HEK293T (cell line): ENCODE measurements at regions not wholly inside any gene's neighbourhood (a gene's known extent, or its start where the extent isn't known, plus 50 kb on each side); places are given as distances from the start of the nearest gene placed in this dataset.

ENCODE experiments used
- CTCF ChIA-PET: fragments of 350-600 bp; formaldehyde crosslinking; extraction: SDS; loops from one replicate; lab custom pipeline; 2021; ENCODE audit warnings: antibody characterized with exemption, inconsistent platforms; lab: Yijun Ruan, JAX
- POLR2A ChIA-PET: fragments of 350-600 bp; formaldehyde crosslinking; extraction: SDS; loops from one replicate; lab custom pipeline; 2020; ENCODE audit warnings: antibody characterized with exemption, inconsistent platforms; lab: Yijun Ruan, JAX
- DNase-seq: peaks from one replicate; pipeline ENCODE4 v3.0.0; 2012; ENCODE audit warnings: mixed read lengths; ENCODE audit errors: extremely low spot score
- ARNT ChIP-seq: fragments of 450-650 bp; IDR thresholded peaks from 2 replicates; pipeline ENCODE4 v1.6.1; 2017; ENCODE audit warnings: mild to moderate bottlenecking
- BHLHE40 ChIP-seq: fragments of 450-650 bp; IDR thresholded peaks from 2 replicates; pipeline ENCODE4 v1.6.1; 2016; ENCODE audit warnings: mild to moderate bottlenecking, moderate library complexity, borderline replicate concordance
- CTBP1 ChIP-seq: fragments of 450-650 bp; IDR thresholded peaks from 2 replicates; pipeline ENCODE4 v1.6.1; 2016; ENCODE audit warnings: borderline replicate concordance
- ELF4 ChIP-seq: fragments of 450-650 bp; IDR thresholded peaks from 2 replicates; pipeline ENCODE4 v1.6.1; 2017; ENCODE audit warnings: antibody characterized with exemption
- FOXA1 ChIP-seq: fragments of 450-650 bp; IDR thresholded peaks from 2 replicates; pipeline ENCODE4 v1.6.1; 2016; ENCODE audit warnings: mild to moderate bottlenecking
- FOXK2 ChIP-seq: fragments of 450-650 bp; IDR thresholded peaks from 2 replicates; pipeline ENCODE4 v1.6.1; 2016; ENCODE audit warnings: mild to moderate bottlenecking
- FOXM1 ChIP-seq: fragments of 450-650 bp; IDR thresholded peaks from 2 replicates; pipeline ENCODE4 v1.6.1; 2017; ENCODE audit warnings: mild to moderate bottlenecking, borderline replicate concordance
- HDGF ChIP-seq: fragments of 450-650 bp; IDR thresholded peaks from 2 replicates; pipeline ENCODE4 v1.6.1; 2017; ENCODE audit warnings: antibody characterized with exemption, borderline replicate concordance
- L3MBTL2 ChIP-seq: fragments of 450-650 bp; conservative IDR thresholded peaks from 2 replicates; pipeline ENCODE4 v1.6.1; 2016; ENCODE audit warnings: mild to moderate bottlenecking
- LEF1 ChIP-seq: fragments of 450-650 bp; IDR thresholded peaks from 2 replicates; pipeline ENCODE4 v1.6.1; 2017; ENCODE audit warnings: mild to moderate bottlenecking, borderline replicate concordance
- NFRKB ChIP-seq: fragments of 450-650 bp; IDR thresholded peaks from 2 replicates; pipeline ENCODE4 v1.6.1; 2016; ENCODE audit warnings: mild to moderate bottlenecking, moderate library complexity
- PKNOX1 ChIP-seq: fragments of 450-650 bp; IDR thresholded peaks from 2 replicates; pipeline ENCODE4 v1.6.1; 2016
- SP1 ChIP-seq: fragments of 450-650 bp; IDR thresholded peaks from 2 replicates; pipeline ENCODE4 v1.6.1; 2017
- SUZ12 ChIP-seq: fragments of 450-650 bp; IDR thresholded peaks from 2 replicates; pipeline ENCODE4 v1.6.1; 2016; ENCODE audit warnings: mild to moderate bottlenecking
- TARDBP ChIP-seq: fragments of 450-650 bp; IDR thresholded peaks from 2 replicates; pipeline ENCODE4 v1.6.1; 2016
- ZNF384 ChIP-seq: fragments of 450-650 bp; IDR thresholded peaks from 2 replicates; pipeline ENCODE4 v1.6.1; 2016

GRCh38 chr18:43855376-43855775 lies 578.1 kb upstream of the SYT4 start:
- CTCF ChIA-PET, result interaction anchor here (0.6 kb wide), 1 partner anchor 157 kb away, joined by 3 read pairs; no protein-coding TSS in a partner anchor
- DNase-seq, result no peak

GRCh38 chr18:43863180-43863579 lies 585.9 kb upstream of the SYT4 start:
- TF ChIP-seq ZNF384, result no peak
- ChIA-PET POLR2A (no interaction called here), CTCF (no interaction called here)
- DNase-seq, result no peak

More at GRCh38 chr18:43855376-43855775, 578.1 kb upstream of the SYT4 start:
- TF ChIP-seq BHLHE40, result no peak
- TF ChIP-seq SUZ12, result no peak
- no peak for TF ChIP-seq ZNF384
- TF ChIP-seq FOXA1, result no peak
- no peak for TF ChIP-seq FOXM1
- no peak for TF ChIP-seq SP1
- no peak for TF ChIP-seq CTBP1
- TF ChIP-seq ARNT, result no peak
- TF ChIP-seq NFRKB, result no peak
- no peak for TF ChIP-seq TARDBP
- TF ChIP-seq PKNOX1, result no peak
- TF ChIP-seq HDGF, result no peak
- no peak for TF ChIP-seq ELF4
- no peak for TF ChIP-seq FOXK2
- POLR2A ChIA-PET, result no interaction called here

- CTCF ChIA-PET, result interaction anchor here (0.5 kb wide), 1 partner anchor 37 kb away, joined by 3 read pairs; no protein-coding TSS in a partner anchor
- POLR2A ChIA-PET, result no interaction called here
- TF ChIP-seq L3MBTL2 (no peak), FOXM1 (no peak), BHLHE40 (no peak), ZNF384 (no peak), ELF4 (no peak), TARDBP (no peak), CTBP1 (no peak), FOXK2 (no peak), NFRKB (no peak), SP1 (no peak), FOXA1 (no peak)
- DNase-seq, result no peak
These were observed 589.4 kb upstream of the SYT4 start for GRCh38 chr18:43866696-43867095.

GRCh38 chr18:43868497-43868995 lies 591.3 kb upstream of the SYT4 start:
- CTCF ChIA-PET, result no interaction called here

GRCh38 chr18:43869451-43870008 lies 592.2 kb upstream of the SYT4 start:
- no peak for DNase-seq
- TF ChIP-seq HDGF (no peak), SP1 (no peak), ELF4 (no peak), CTBP1 (no peak), NFRKB (no peak), TARDBP (no peak), BHLHE40 (no peak), FOXM1 (no peak), LEF1 (no peak), L3MBTL2 (no peak)
- ChIA-PET CTCF (no interaction called here), POLR2A (no interaction called here)

More at GRCh38 chr18:43868497-43868995, 591.3 kb upstream of the SYT4 start:
- POLR2A ChIA-PET, result no interaction called here
- DNase-seq, result no peak
- TF ChIP-seq ZNF384 (no peak), PKNOX1 (no peak), SUZ12 (no peak), HDGF (no peak), SP1 (no peak), FOXK2 (no peak), BHLHE40 (no peak), LEF1 (no peak), NFRKB (no peak), ELF4 (no peak), L3MBTL2 (no peak), CTBP1 (no peak), FOXM1 (no peak), FOXA1 (no peak)

GRCh38 chr18:43870626-43871025 lies 593.3 kb upstream of the SYT4 start:
- POLR2A ChIA-PET, result no interaction called here
- TF ChIP-seq L3MBTL2 (no peak), NFRKB (no peak), LEF1 (no peak), BHLHE40 (no peak), SUZ12 (no peak), SP1 (no peak)
- CTCF ChIA-PET, result no interaction called here
- DNase-seq, result no peak

- no peak for TF ChIP-seq L3MBTL2
- no peak for TF ChIP-seq FOXA1
- no peak for TF ChIP-seq SP1
- TF ChIP-seq NFRKB, result no peak
- no peak for TF ChIP-seq FOXM1
- TF ChIP-seq BHLHE40, result no peak
- TF ChIP-seq LEF1, result no peak
- DNase-seq, result no peak
- ChIA-PET POLR2A (no interaction called here), CTCF (no interaction called here)
These were observed 598.2 kb upstream of the SYT4 start for GRCh38 chr18:43875511-43875910.
